ES-I3 (cell line): ENCODE measurements at regions not wholly inside any gene's neighbourhood (a gene's known extent, or its start where the extent isn't known, plus 50 kb on each side); places are given as distances from the start of the nearest gene placed in this dataset.

Experiments used
- H3K36me3 ChIP-seq: 2 replicates; pipeline ENCODE4 v1.6.1; 2013; ENCODE audit warnings: mild to moderate bottlenecking, low read length, control low read depth, moderate library complexity; ENCODE audit not compliant: insufficient read depth
- H3K4me1 ChIP-seq: 2 replicates; pipeline ENCODE4 v1.6.1; 2013; ENCODE audit warnings: mild to moderate bottlenecking, control low read depth, low read length; ENCODE audit not compliant: insufficient read depth
- H3K9ac ChIP-seq: 2 replicates; pipeline ENCODE4 v1.6.1; 2013; ENCODE audit warnings: low read depth, mild to moderate bottlenecking, low read length, moderate library complexity
- H3K9me3 ChIP-seq: 2 replicates; pipeline ENCODE4 v1.6.1; 2013; ENCODE audit warnings: mild to moderate bottlenecking, low read length, moderate library complexity; ENCODE audit not compliant: control insufficient read depth, insufficient read depth

DNA sequence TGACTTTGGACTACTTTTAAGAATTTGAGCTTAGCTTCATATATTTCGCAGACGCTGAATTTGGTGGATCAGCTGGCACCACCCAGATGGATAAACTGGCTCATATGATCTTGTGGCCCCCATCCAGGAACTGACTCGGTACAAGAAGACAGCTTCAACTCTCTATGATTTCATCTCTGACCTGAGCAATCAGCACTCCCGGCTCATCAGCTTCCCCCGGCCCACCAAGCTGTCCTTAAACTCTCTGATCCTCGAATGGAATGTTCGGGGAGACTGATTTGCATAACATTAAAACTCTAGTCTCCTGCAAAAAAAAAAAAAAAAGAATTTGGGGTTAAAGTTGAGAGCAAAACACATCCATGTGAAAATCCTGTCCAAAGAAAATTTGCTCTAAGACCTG lies 71.4 kb upstream of the IRS2 start:
- H3K9me3 ChIP-seq: no peaks in the 10 kb centered on the region
- peaks cover 12% of the 10 kb centered on the region; the same call in 1 of the 2 replicates for H3K4me1 ChIP-seq
- no peak overlapping the region for H3K9ac ChIP-seq
- H3K36me3 ChIP-seq: no peaks in the 10 kb centered on the region

DNA sequence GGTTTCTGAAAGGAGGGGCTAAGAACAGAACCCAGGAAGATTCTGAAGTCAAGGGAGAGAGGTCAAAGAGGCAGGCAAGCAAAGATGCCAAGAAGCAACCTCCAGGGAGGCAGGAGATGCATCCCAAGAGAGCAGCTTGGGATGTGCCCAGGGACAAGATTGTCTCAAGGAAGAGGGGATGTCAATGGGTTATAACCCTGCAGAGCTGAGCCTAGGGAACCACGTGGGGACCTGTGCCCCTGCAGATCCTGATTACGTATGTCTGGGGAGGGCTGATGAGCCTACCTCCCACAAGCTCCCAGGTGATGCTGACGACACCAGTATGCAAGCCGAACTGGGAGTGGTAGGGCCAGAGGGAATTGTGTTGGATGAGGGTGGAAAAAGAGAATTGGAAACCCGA lies 70.9 kb upstream of the IRS2 start:
- peaks cover 14% of the 10 kb centered on the region; the same call in 1 of the 2 replicates for H3K4me1 ChIP-seq
- no peaks in the 10 kb centered on the region for H3K36me3 ChIP-seq
- no peak overlapping the region for H3K9ac ChIP-seq
- H3K9me3 ChIP-seq: no peaks in the 10 kb centered on the region

- no peaks in the 10 kb centered on the region for H3K9me3 ChIP-seq
- H3K9ac ChIP-seq: no peak overlapping the region
- H3K4me1 ChIP-seq: peaks cover 14% of the 10 kb centered on the region; the same call in 1 of the 2 replicates
- H3K36me3 ChIP-seq: no peaks in the 10 kb centered on the region
These were observed 70.0 kb upstream of the IRS2 start for GRCh38 chr13:109856350-109856749.

GRCh38 chr13:109853153-109853552 lies 66.8 kb upstream of the IRS2 start:
- peaks cover 14% of the 10 kb centered on the region; the same call in 1 of the 2 replicates for H3K4me1 ChIP-seq
- no peaks in the 10 kb centered on the region for H3K9me3 ChIP-seq
- H3K9ac ChIP-seq: no peak overlapping the region
- no peaks in the 10 kb centered on the region for H3K36me3 ChIP-seq

DNA sequence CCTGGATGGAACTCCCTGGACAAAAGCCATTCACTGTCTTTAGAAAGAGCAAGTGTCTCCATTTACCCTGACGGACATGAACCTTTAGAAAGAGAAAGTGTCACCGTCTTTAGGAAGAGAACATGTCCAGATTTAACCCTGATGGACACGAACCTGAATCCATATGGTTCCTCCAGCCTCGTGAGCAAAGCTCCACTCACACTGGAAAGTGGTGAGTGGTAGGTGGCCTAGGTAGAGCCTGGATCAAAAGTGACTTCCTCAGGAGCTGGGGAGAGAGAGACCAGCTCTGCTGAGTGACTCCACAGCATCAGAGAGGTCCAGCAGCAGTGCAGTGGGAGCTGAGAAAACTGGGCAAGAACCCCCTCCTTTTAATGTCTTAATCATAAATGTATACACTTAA lies 59.8 kb upstream of the IRS2 start:
- no peaks in the 10 kb centered on the region for H3K9me3 ChIP-seq
- no peaks in the 10 kb centered on the region for H3K4me1 ChIP-seq
- H3K9ac ChIP-seq: no peak overlapping the region
- H3K36me3 ChIP-seq: no peaks in the 10 kb centered on the region

DNA sequence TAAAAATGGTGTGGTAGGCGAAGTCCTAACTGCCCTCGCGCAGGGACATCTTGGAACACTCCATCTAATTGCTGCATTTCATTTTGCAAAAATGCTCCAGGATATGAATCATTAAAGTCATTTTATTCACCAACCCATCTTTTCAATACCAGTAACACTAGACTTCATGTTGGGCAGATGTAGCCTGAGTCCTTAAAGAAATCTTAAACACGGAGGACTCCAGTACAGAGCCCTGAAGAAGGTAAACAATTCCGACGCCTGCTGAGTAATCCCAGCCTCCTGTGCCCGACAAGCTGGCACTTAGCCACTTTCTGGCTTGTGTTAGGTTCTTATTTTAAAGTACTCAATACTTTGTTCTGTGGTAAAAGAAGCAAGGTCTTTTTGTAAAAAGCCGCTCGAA lies 58.0 kb upstream of the IRS2 start:
- no peaks in the 10 kb centered on the region for H3K4me1 ChIP-seq
- H3K9me3 ChIP-seq: no peaks in the 10 kb centered on the region
- no peaks in the 10 kb centered on the region for H3K36me3 ChIP-seq
- H3K9ac ChIP-seq: no peak overlapping the region

- H3K9ac ChIP-seq: no peak overlapping the region
- H3K9me3 ChIP-seq: no peaks in the 10 kb centered on the region
- H3K36me3 ChIP-seq: no peaks in the 10 kb centered on the region
- no peaks in the 10 kb centered on the region for H3K4me1 ChIP-seq
These were observed 57.3 kb upstream of the IRS2 start for GRCh38 chr13:109843695-109844094.

GRCh38 chr13:109842212-109842920 lies 56.0 kb upstream of the IRS2 start:
- Histone ChIP-seq H3K9ac (no peak overlapping the region), H3K4me1 (no peaks in the 10 kb centered on the region), H3K36me3 (no peaks in the 10 kb centered on the region), H3K9me3 (no peaks in the 10 kb centered on the region)

- H3K9me3 ChIP-seq: no peaks in the 10 kb centered on the region
- H3K4me1 ChIP-seq: no peaks in the 10 kb centered on the region
- no peak overlapping the region for H3K9ac ChIP-seq
- no peaks in the 10 kb centered on the region for H3K36me3 ChIP-seq
These were observed 54.5 kb upstream of the IRS2 start for GRCh38 chr13:109840893-109841287.

- Histone ChIP-seq H3K4me1 (no peaks in the 10 kb centered on the region), H3K9ac (no peak overlapping the region), H3K36me3 (no peaks in the 10 kb centered on the region), H3K9me3 (no peaks in the 10 kb centered on the region)
These were observed 54.0 kb upstream of the IRS2 start for GRCh38 chr13:109840201-109840892.

DNA sequence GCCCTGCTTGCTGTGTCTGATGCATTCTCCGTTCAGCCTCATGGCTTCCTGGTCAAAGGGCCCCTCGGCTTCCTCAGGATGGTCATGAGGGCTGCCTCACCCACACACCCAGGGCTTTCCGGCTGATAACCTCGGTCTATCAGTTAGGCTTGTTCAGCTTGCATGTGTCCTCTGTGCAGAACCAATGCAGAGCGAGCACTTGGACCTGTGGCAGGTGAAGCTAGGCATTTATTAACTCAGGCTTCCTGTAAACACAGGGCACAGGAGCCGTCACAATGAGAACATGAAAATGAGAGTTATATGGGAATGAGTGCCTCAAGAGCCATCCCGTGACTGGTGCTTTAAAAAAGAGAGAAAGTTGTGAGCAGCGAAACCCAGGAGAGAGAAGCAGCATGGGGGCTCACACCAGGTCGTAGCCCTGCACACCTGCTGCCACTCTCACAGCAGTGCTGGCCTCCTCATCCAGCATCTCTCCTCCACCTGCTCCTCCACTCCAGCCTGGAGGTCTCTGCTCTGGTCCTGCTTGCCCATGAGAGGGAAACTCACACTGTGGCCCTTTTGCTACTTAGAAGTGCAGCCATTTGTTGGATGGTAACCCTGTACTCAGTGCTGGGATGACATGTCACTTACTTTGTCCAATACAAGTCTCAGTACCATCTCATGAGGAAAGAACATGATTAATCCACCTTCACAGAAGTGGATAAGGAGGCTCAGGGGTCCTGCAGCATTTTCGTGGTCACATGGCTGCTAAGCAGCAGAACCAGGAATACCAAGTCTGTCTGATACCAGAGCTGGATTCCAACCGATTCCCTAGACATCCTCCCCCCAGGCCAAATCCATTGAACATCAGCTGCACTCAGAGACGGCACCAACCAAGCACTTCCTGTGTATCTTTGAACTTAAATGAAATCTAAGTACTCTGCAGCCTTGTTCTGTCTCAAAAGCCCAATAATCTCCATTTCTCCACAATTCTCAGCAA lies 50.5 kb upstream of the IRS2 start:
- no peaks in the 10 kb centered on the region for H3K9me3 ChIP-seq
- no peak overlapping the region for H3K9ac ChIP-seq
- no peaks in the 10 kb centered on the region for H3K36me3 ChIP-seq
- no peaks in the 10 kb centered on the region for H3K4me1 ChIP-seq
